ENCODE measurements at regions not wholly inside any gene's neighbourhood (a gene's known extent, or its start where the extent isn't known, plus 50 kb on each side); places are given as distances from the start of the nearest gene placed in this dataset.

- DNase-seq (ENCODE audit: low read depth), result no peak
Observed at GRCh38 chr6:98633886-98634285, 200.5 kb upstream of the POU3F2 start.

GRCh38 chr6:98634569-98634968 lies 199.8 kb upstream of the POU3F2 start:
- no peak for DNase-seq (ENCODE audit: low read depth)

GRCh38 chr6:98635191-98635590 lies 199.2 kb upstream of the POU3F2 start:
- DNase-seq (ENCODE audit: low read depth), result no peak

GRCh38 chr6:98636941-98637340 lies 197.4 kb upstream of the POU3F2 start:
- DNase-seq (ENCODE audit: low read depth), result no peak

- no peak for DNase-seq (ENCODE audit: low read depth)
Observed at GRCh38 chr6:98639089-98639635, 195.2 kb upstream of the POU3F2 start.

- no peak for DNase-seq (ENCODE audit: low read depth)
Observed at GRCh38 chr6:98640366-98640765, 194.0 kb upstream of the POU3F2 start.

- no peak for DNase-seq (ENCODE audit: low read depth)
Observed at GRCh38 chr6:98641949-98642719, 192.2 kb upstream of the POU3F2 start.

- no peak for DNase-seq (ENCODE audit: low read depth)
Observed at GRCh38 chr6:98644063-98644462, 190.3 kb upstream of the POU3F2 start.

- no peak for DNase-seq (ENCODE audit: low read depth)
Observed at GRCh38 chr6:98648211-98648914, 186.0 kb upstream of the POU3F2 start.

- no peak for DNase-seq (ENCODE audit: low read depth)
Observed at GRCh38 chr6:98650941-98651340, 183.4 kb upstream of the POU3F2 start.

GRCh38 chr6:98653179-98653578 lies 181.2 kb upstream of the POU3F2 start:
- DNase-seq (ENCODE audit: low read depth), result no peak

- no peak for DNase-seq (ENCODE audit: low read depth)
Observed at GRCh38 chr6:98657764-98658163, 176.6 kb upstream of the POU3F2 start.

- DNase-seq (ENCODE audit: low read depth), result no peak
Observed at GRCh38 chr6:98669371-98669770, 165.0 kb upstream of the POU3F2 start.

- no peak for DNase-seq (ENCODE audit: low read depth)
Observed at GRCh38 chr6:98670045-98670746, 164.2 kb upstream of the POU3F2 start.

GRCh38 chr6:98672681-98673475 lies 161.5 kb upstream of the POU3F2 start:
- DNase-seq (ENCODE audit: low read depth), result no peak

- no peak for DNase-seq (ENCODE audit: low read depth)
Observed at GRCh38 chr6:98678481-98678880, 155.9 kb upstream of the POU3F2 start.

- no peak for DNase-seq (ENCODE audit: low read depth)
Observed at GRCh38 chr6:98686008-98686601, 148.3 kb upstream of the POU3F2 start.

- no peak for DNase-seq (ENCODE audit: low read depth)
Observed at GRCh38 chr6:98687752-98688151, 146.6 kb upstream of the POU3F2 start.

- DNase-seq (ENCODE audit: low read depth), result no peak
Observed at GRCh38 chr6:98695091-98695801, 139.1 kb upstream of the POU3F2 start.

- no peak for DNase-seq (ENCODE audit: low read depth)
Observed at GRCh38 chr6:98711380-98711779, 123.0 kb upstream of the POU3F2 start.

- no peak for DNase-seq (ENCODE audit: low read depth)
Observed at GRCh38 chr6:98716341-98716740, 118.0 kb upstream of the POU3F2 start.
